Uterus (tissue), 2 donors: ENCODE measurements at regions not wholly inside any gene's neighbourhood (a gene's known extent, or its start where the extent isn't known, plus 50 kb on each side); places are given as distances from the start of the nearest gene placed in this dataset.

Source experiments
- CTCF ChIP-seq, 4 experiments: fragments of 200-600 bp in 2 of 4; fragments of 450-650 bp in 2 of 4; sonication (generic) in 2 of 4; IDR thresholded peaks; one replicate each; pipeline ENCODE4 v1.5.1; 2016 to 2019; ENCODE audit warnings: antibody characterized with exemption in 4 of 4, mild to moderate bottlenecking in 2 of 4, moderate library complexity in 1 of 4
- POLR2A ChIP-seq, 2 donors: fragments of 450-650 bp; IDR thresholded peaks; one replicate each; pipeline ENCODE4 v1.6.1; 2016; ENCODE audit warnings: antibody characterized with exemption in 2 of 2, mild to moderate bottlenecking in 1 of 2, moderate library complexity in 1 of 2

GRCh38 chr7:34523226-34523918 is 134.6 kb upstream of the NPSR1 start:
- no peak for TF ChIP-seq CTCF (IDR thresholded peaks at IDR 0.05)
- no peak for TF ChIP-seq POLR2A (IDR thresholded peaks at IDR 0.05)
